NCI-H526 treated with DMSO at 0.1 percent for 48 hours (cell line): ENCODE measurements at regions not wholly inside any gene's neighbourhood (a gene's known extent, or its start where the extent isn't known, plus 50 kb on each side); places are given as distances from the start of the nearest gene placed in this dataset.

Experiments
- DNase-seq: peaks from one replicate; lab custom pipeline; 2025; lab: John Stamatoyannopoulos, UW

GRCh38 chr13:73748404-73748803, 385.8 kb downstream of the KLF12 start:
- no peak for DNase-seq

GRCh38 chr13:73745190-73745589, 389.0 kb downstream of the KLF12 start:
- no peak for DNase-seq

- no peak for DNase-seq
Observed at GRCh38 chr13:73742982-73743381, 391.2 kb downstream of the KLF12 start.

GRCh38 chr13:73741742-73742141, 392.5 kb downstream of the KLF12 start:
- no peak for DNase-seq

GRCh38 chr13:73741111-73741510, 393.1 kb downstream of the KLF12 start:
- DNase-seq, result no peak

- no peak for DNase-seq
Observed at GRCh38 chr13:73740666-73741065, 393.5 kb downstream of the KLF12 start.

GRCh38 chr13:73739394-73739793, 394.8 kb downstream of the KLF12 start:
- no peak for DNase-seq

- no peak for DNase-seq
Observed at GRCh38 chr13:73738626-73739025, 395.6 kb downstream of the KLF12 start.

GRCh38 chr13:73737214-73737613, 397.0 kb downstream of the KLF12 start:
- DNase-seq, result no peak

GRCh38 chr13:73733706-73734105, 400.5 kb downstream of the KLF12 start:
- no peak for DNase-seq

GRCh38 chr13:73732350-73732749, 401.9 kb downstream of the KLF12 start:
- no peak for DNase-seq

GRCh38 chr13:73731564-73731963, 402.6 kb downstream of the KLF12 start:
- no peak for DNase-seq

GRCh38 chr13:73730014-73730413, 404.2 kb downstream of the KLF12 start:
- no peak for DNase-seq

GRCh38 chr13:73729046-73729445, 405.2 kb downstream of the KLF12 start:
- no peak for DNase-seq

- DNase-seq, result peak; percentile 35
Observed at GRCh38 chr13:73722120-73722519, 412.1 kb downstream of the KLF12 start.

- no peak for DNase-seq
Observed at GRCh38 chr13:73721571-73721970, 412.6 kb downstream of the KLF12 start.

- no peak for DNase-seq
Observed at GRCh38 chr13:73720216-73720840, 413.9 kb downstream of the KLF12 start.

- no peak for DNase-seq
Observed at GRCh38 chr13:73718246-73718645, 416.0 kb downstream of the KLF12 start.

- DNase-seq, result peak; percentile 40
Observed at GRCh38 chr13:73717632-73718031, 416.6 kb downstream of the KLF12 start.

GRCh38 chr13:73715911-73716510, 418.2 kb downstream of the KLF12 start:
- no peak for DNase-seq

GRCh38 chr13:73715114-73715910, 418.9 kb downstream of the KLF12 start:
- no peak for DNase-seq

- DNase-seq, result no peak
Observed at GRCh38 chr13:73714522-73714921, 419.7 kb downstream of the KLF12 start.

- peak; percentile 81 for DNase-seq
Observed at GRCh38 chr13:73708393-73708985, 425.7 kb downstream of the KLF12 start.
